Prostate gland (tissue), 2 donors: ENCODE measurements at regions not wholly inside any gene's neighbourhood (a gene's known extent, or its start where the extent isn't known, plus 50 kb on each side); places are given as distances from the start of the nearest gene placed in this dataset.

ENCODE experiments used
- DNase-seq: peaks from one replicate; pipeline ENCODE4 v3.0.0-alpha.2; 2019; ENCODE audit warnings: low spot score
- H3K27ac ChIP-seq, 2 donors: fragments of 200-600 bp; sonication (generic); 2 replicates each; pipeline ENCODE4 v1.5.1; 2017 to 2019
- H3K27me3 ChIP-seq: fragments of 200-600 bp; sonication (generic); replicated peaks from 2 replicates; pipeline ENCODE4 v1.5.1; 2019; ENCODE audit not compliant: insufficient read depth
- H3K36me3 ChIP-seq, 2 donors: fragments of 200-600 bp; sonication (generic); 1 replicate in 1 of 2; 2 replicates in 1 of 2; pipeline versions ENCODE4 v1.5.1 to v1.8.1; 2017 to 2019
- H3K4me1 ChIP-seq: fragments of 200-600 bp; sonication (generic); replicated peaks from 2 replicates; pipeline ENCODE4 v1.5.1; 2019
- H3K4me3 ChIP-seq, 2 donors: fragments of 200-600 bp; sonication (generic); 2 replicates each; pipeline ENCODE4 v1.5.1; 2017 to 2019
- H3K9me3 ChIP-seq: fragments of 200-600 bp; sonication (generic); 2 replicates; pipeline ENCODE4 v1.5.1; 2017
- CTCF ChIP-seq, 4 experiments: fragments of 200-600 bp in 2 of 4; fragments of 450-650 bp in 2 of 4; sonication (generic) in 2 of 4; IDR thresholded peaks; 1 replicate in 3 of 4; 2 replicates in 1 of 4; pipeline ENCODE4 v1.5.1; 2016 to 2019; ENCODE audit warnings: antibody characterized with exemption in 4 of 4, mild to moderate bottlenecking in 2 of 4, moderate library complexity in 2 of 4
- POLR2A ChIP-seq: fragments of 450-650 bp; IDR thresholded peaks from one replicate; pipeline ENCODE4 v1.6.1; 2016; ENCODE audit warnings: antibody characterized with exemption, mild to moderate bottlenecking
- POLR2AphosphoS5 ChIP-seq: sonication (generic); formaldehyde crosslinking; IDR thresholded peaks from one replicate; pipeline ENCODE4 v1.6.1; 2017; ENCODE audit warnings: antibody characterized with exemption
- WGBS: methylation state at CpG from one replicate; pipeline ENCODE4 v1.1.5; 2018; 5-methylcytosine and 5-hydroxymethylcytosine counted together
- intact Hi-C: fragments of 100-400 bp; cut with DNase I; formaldehyde crosslinking; loops from one replicate; pipeline ENCODE4 v1.14.2; 2022

DNA sequence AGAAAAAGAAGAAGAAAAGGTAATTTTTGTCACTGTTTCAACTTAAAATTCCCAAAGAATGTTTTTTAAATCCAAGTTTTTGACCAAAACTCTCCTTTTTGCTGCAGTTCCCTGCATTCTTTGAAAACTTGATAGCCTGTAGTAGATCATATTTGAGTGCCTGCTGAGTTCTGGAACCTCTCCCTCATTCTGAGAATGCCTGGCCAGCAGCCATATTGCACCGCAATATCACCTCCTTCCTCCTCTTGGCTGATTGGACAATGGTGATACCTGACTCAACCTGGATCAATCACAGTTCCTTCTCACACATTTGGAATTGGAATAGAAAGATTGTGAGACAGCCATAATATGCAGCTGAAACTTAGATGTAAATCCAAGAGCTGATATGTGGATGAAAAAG, 97.6 kb upstream of the GAP43 start:
- Histone ChIP-seq H3K9me3 (no peaks in the 10 kb centered on the region), H3K4me1 (no peaks in the 10 kb centered on the region), H3K27me3 (no peaks in the 10 kb centered on the region), H3K27ac (no peak overlapping the region), H3K4me3 (no peak overlapping the region), H3K36me3 (no peaks in the 10 kb centered on the region)
- no peak for DNase-seq
- 66% methylated on average over 1 of the region's 1 CpG for WGBS
- no peak for TF ChIP-seq CTCF (IDR thresholded peaks at IDR 0.05)
- TF ChIP-seq POLR2AphosphoS5, result no peak
- no peak for TF ChIP-seq POLR2A
- intact Hi-C loops, result no loop called here

GRCh38 chr3:115533218-115533617, 90.1 kb upstream of the GAP43 start:
- intact Hi-C loops, result no loop called here
- no peak for DNase-seq
- TF ChIP-seq POLR2A (no peak), POLR2AphosphoS5 (no peak), CTCF (IDR thresholded peaks at IDR 0.05) (no peak)
- Histone ChIP-seq H3K36me3 (no peaks in the 10 kb centered on the region), H3K4me1 (no peaks in the 10 kb centered on the region), H3K27ac (no peak overlapping the region), H3K9me3 (no peaks in the 10 kb centered on the region), H3K27me3 (no peaks in the 10 kb centered on the region), H3K4me3 (no peak overlapping the region)
- 100% methylated on average over 1 of the region's 1 CpG for WGBS

DNA sequence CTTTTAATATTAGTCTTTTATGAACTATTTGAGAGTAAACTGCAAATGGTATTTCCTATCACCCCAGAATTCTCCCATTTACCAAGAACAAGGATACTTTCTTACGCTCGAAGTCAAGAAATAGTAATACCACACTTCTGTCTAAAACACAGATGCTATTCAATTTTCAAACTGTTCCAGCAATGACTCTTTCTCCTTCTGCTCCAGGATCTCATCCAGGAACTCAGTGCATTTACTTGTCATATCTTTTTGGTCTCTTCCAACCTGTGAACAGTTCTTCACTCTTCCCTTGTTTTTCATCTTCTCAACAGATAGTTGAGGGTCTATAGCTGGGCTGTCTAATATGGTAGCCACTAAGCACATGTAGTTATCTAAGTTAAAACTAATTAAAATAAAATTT, 87.1 kb upstream of the GAP43 start:
- intact Hi-C loops, result no loop called here
- H3K4me3 ChIP-seq, result no peak overlapping the region
- WGBS, result 94% methylated on average over 2 of the region's 2 CpGs
- H3K27me3 ChIP-seq, result no peaks in the 10 kb centered on the region
- no peak for TF ChIP-seq POLR2A
- no peak for TF ChIP-seq CTCF (IDR thresholded peaks at IDR 0.05)
- no peak for TF ChIP-seq POLR2AphosphoS5
- no peak overlapping the region for H3K27ac ChIP-seq
- no peaks in the 10 kb centered on the region for H3K36me3 ChIP-seq
- no peaks in the 10 kb centered on the region for H3K9me3 ChIP-seq
- DNase-seq, result no peak
- no peaks in the 10 kb centered on the region for H3K4me1 ChIP-seq

GRCh38 chr3:115537669-115538068, 85.6 kb upstream of the GAP43 start:
- no peaks in the 10 kb centered on the region for H3K4me1 ChIP-seq
- 93% methylated on average over 3 of the region's 3 CpGs for WGBS
- H3K36me3 ChIP-seq, result no peaks in the 10 kb centered on the region
- TF ChIP-seq CTCF (IDR thresholded peaks at IDR 0.05) (no peak), POLR2AphosphoS5 (no peak), POLR2A (no peak)
- no peaks in the 10 kb centered on the region for H3K27me3 ChIP-seq
- no peak overlapping the region for H3K27ac ChIP-seq
- no peak overlapping the region for H3K4me3 ChIP-seq
- H3K9me3 ChIP-seq, result no peaks in the 10 kb centered on the region
- no peak for DNase-seq
- intact Hi-C loops, result no loop called here

DNA sequence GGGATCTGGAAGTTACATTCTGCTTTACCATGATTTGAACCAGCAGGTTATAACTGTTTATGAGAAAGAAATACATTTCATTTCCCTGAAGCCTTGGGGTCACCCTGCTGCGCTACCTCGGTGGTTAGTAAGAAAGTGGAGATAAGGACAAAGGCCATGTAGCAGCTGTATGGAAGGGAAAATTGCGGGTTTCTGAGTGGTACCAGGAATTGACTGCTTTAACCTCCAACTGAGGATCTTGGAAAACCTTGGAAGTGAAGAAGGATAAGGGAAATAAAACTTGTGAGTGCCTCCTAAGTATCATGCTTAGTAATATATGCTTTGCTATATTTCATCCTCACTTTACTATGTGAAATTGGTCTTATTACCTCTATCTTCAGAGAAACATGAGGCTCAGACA, 76.1 kb upstream of the GAP43 start:
- Histone ChIP-seq H3K27me3 (no peaks in the 10 kb centered on the region), H3K27ac (no peak overlapping the region), H3K4me1 (no peaks in the 10 kb centered on the region), H3K36me3 (no peaks in the 10 kb centered on the region), H3K9me3 (no peaks in the 10 kb centered on the region), H3K4me3 (no peak overlapping the region)
- intact Hi-C loops, result no loop called here
- TF ChIP-seq POLR2A (no peak), POLR2AphosphoS5 (no peak), CTCF (IDR thresholded peaks at IDR 0.05) (no peak)
- DNase-seq, result no peak
- 90% methylated on average over 3 of the region's 3 CpGs for WGBS
